Lower leg skin (tissue), 3 donors: ENCODE measurements at regions not wholly inside any gene's neighbourhood (a gene's known extent, or its start where the extent isn't known, plus 50 kb on each side); places are given as distances from the start of the nearest gene placed in this dataset.

Experiments
- POLR2A ChIP-seq, 2 donors: fragments of 450-650 bp; IDR thresholded peaks; one replicate each; pipeline ENCODE4 v1.6.1; 2016 to 2017; ENCODE audit warnings: antibody characterized with exemption in 2 of 2, mild to moderate bottlenecking in 1 of 2, moderate library complexity in 1 of 2
- TF ChIP-seq, protein P1 (sequence below), 3 donors: fragments of 450-650 bp; IDR thresholded peaks; one replicate each; pipeline ENCODE4 v1.5.1; 2016; ENCODE audit warnings: antibody characterized with exemption in 3 of 3, mild to moderate bottlenecking in 3 of 3, moderate library complexity in 2 of 3

DNA sequence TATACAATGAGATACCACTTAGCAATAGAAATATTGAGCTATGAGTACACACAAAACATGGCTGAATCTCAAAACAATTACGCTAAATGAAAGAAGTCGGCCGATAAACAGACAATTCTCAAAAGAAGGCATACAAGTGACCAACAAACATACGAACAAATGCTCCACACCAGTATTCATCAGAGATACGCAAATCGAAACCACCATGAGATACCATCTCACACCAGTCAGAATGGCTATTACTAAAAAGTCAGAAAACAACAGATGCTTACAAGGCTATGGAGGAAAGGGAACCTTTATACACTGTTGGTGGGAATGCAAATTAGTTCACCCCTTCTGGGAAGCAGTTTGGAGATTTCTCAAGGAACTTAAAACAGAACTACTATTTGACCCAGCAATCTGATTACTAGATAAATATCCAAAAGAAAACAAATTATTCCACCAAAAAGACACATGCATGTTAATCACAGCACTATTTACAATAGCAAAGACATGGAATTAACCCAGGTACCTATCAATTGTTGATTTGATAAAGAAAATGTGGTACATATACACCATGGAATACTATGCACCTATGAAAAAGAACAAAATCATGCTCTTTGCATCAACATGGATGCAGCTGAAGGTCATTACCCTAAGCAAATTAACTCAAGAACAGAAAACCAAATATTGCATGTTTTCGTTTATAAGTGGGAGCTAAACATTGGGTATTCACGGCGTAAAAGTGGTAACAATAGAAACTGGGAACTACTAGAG, 90.9 kb upstream of the GRAMD1B start:
- TF ChIP-seq, protein P1, sequence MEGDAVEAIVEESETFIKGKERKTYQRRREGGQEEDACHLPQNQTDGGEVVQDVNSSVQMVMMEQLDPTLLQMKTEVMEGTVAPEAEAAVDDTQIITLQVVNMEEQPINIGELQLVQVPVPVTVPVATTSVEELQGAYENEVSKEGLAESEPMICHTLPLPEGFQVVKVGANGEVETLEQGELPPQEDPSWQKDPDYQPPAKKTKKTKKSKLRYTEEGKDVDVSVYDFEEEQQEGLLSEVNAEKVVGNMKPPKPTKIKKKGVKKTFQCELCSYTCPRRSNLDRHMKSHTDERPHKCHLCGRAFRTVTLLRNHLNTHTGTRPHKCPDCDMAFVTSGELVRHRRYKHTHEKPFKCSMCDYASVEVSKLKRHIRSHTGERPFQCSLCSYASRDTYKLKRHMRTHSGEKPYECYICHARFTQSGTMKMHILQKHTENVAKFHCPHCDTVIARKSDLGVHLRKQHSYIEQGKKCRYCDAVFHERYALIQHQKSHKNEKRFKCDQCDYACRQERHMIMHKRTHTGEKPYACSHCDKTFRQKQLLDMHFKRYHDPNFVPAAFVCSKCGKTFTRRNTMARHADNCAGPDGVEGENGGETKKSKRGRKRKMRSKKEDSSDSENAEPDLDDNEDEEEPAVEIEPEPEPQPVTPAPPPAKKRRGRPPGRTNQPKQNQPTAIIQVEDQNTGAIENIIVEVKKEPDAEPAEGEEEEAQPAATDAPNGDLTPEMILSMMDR (IDR thresholded peaks at IDR 0.05) = no peak
- no peak for TF ChIP-seq POLR2A (IDR thresholded peaks at IDR 0.05)
